Endodermal cell (in vitro differentiated cells): ENCODE measurements at regions not wholly inside any gene's neighbourhood (a gene's known extent, or its start where the extent isn't known, plus 50 kb on each side); places are given as distances from the start of the nearest gene placed in this dataset.

Experiments
- DNase-seq: peaks from one replicate; pipeline ENCODE4 v3.0.0-alpha.2; 2017
- H3K27ac ChIP-seq: 2 replicates; pipeline ENCODE4 v1.5.1; 2013; ENCODE audit warnings: mild to moderate bottlenecking, low read depth, low read length, moderate library complexity
- H3K27me3 ChIP-seq: 2 replicates; pipeline ENCODE4 v1.6.1; 2013; ENCODE audit warnings: mild to moderate bottlenecking, low read length, moderate library complexity; ENCODE audit not compliant: insufficient read depth, control insufficient read depth, poor library complexity, severe bottlenecking
- H3K36me3 ChIP-seq: 2 replicates; pipeline ENCODE4 v1.7.0; 2013; ENCODE audit warnings: mild to moderate bottlenecking, low read length, moderate library complexity; ENCODE audit not compliant: control insufficient read depth, insufficient read depth
- H3K4me1 ChIP-seq: one replicate; pipeline ENCODE4 v1.7.0; 2013; ENCODE audit warnings: low read length; ENCODE audit not compliant: control insufficient read depth, insufficient read depth
- H3K4me3 ChIP-seq: 2 replicates; pipeline ENCODE4 v1.5.1; 2013; ENCODE audit warnings: mild to moderate bottlenecking, low read length, moderate library complexity
- H3K9ac ChIP-seq: 2 replicates; pipeline ENCODE4 v1.6.1; 2013; ENCODE audit warnings: mild to moderate bottlenecking, low read length, moderate library complexity; ENCODE audit not compliant: poor library complexity, severe bottlenecking; ENCODE audit errors: extremely low read depth
- H3K9me3 ChIP-seq: 2 replicates; pipeline ENCODE4 v1.6.1; 2013; ENCODE audit warnings: mild to moderate bottlenecking, low read length, moderate library complexity; ENCODE audit not compliant: control insufficient read depth
- H3K27ac Mint-ChIP-seq: 2 replicates; pipeline ENCODE4 v1.8.0; 2020; ENCODE audit warnings: mixed read lengths
- H3K27me3 Mint-ChIP-seq: 2 replicates; pipeline ENCODE4 v1.8.0; 2021; ENCODE audit warnings: mild to moderate bottlenecking, mixed read lengths; ENCODE audit not compliant: insufficient read depth
- H3K36me3 Mint-ChIP-seq: 2 replicates; pipeline ENCODE4 v1.8.0; 2020; ENCODE audit warnings: low read depth, mixed read lengths
- H3K4me1 Mint-ChIP-seq: 2 replicates; pipeline ENCODE4 v1.8.0; 2020; ENCODE audit warnings: mixed read lengths
- H3K4me3 Mint-ChIP-seq: 2 replicates; pipeline ENCODE4 v1.8.0; 2020; ENCODE audit warnings: mild to moderate bottlenecking, moderate library complexity, mixed read lengths
- H3K9me3 Mint-ChIP-seq: 2 replicates; pipeline ENCODE4 v1.8.0; 2020; ENCODE audit warnings: mild to moderate bottlenecking, mixed read lengths
- CTCF ChIP-seq: fragments of 200-600 bp; sonication (generic); conservative IDR thresholded peaks from 2 replicates; pipeline ENCODE4 v1.5.0; 2021; ENCODE audit warnings: antibody characterized with exemption, mild to moderate bottlenecking
- WGBS, 2 experiments: methylation state at CpG; one replicate each; pipeline versions ENCODE4 v1.1.5 to v1.1.7; 2013; ENCODE audit warnings: missing lambda C conversion rate in 2 of 2, mixed read lengths in 1 of 2; ENCODE audit not compliant: insufficient coverage in 1 of 2, insufficient read length in 1 of 2; 5-methylcytosine and 5-hydroxymethylcytosine counted together

GRCh38 chr4:123301923-123302322 lies 94.7 kb upstream of the SPRY1 start:
- H3K4me1 Mint-ChIP-seq: peaks cover 28% of the 10 kb centered on the region

GRCh38 chr4:123304151-123304964 lies 92.2 kb upstream of the SPRY1 start:
- H3K9me3 Mint-ChIP-seq: peaks cover 5% of the 10 kb centered on the region
- Histone ChIP-seq H3K27ac (no peak overlapping the region), H3K4me1 (peaks cover 9% of the 10 kb centered on the region), H3K9ac (no peak overlapping the region), H3K27me3 (peaks cover 27% of the 10 kb centered on the region), H3K4me3 (no peak overlapping the region), H3K9me3 (peaks cover 5% of the 10 kb centered on the region), H3K36me3 (no peaks in the 10 kb centered on the region)
- peak; percentile 64 for TF ChIP-seq CTCF
- peaks cover 13% of the 10 kb centered on the region for H3K36me3 Mint-ChIP-seq
- H3K27ac Mint-ChIP-seq: peak overlapping the region; percentile 3
- H3K27me3 Mint-ChIP-seq: peaks cover 38% of the 10 kb centered on the region
- 26 to 41% methylated on average over 14 to 17 of the region's 17 CpGs for WGBS, 2 experiments
- H3K4me1 Mint-ChIP-seq: peaks cover 28% of the 10 kb centered on the region
- DNase-seq: peak; percentile 96
- H3K4me3 Mint-ChIP-seq: no peak overlapping the region

More at GRCh38 chr4:123301923-123302322, 94.7 kb upstream of the SPRY1 start:
- Histone ChIP-seq H3K4me1 (peaks cover 9% of the 10 kb centered on the region), H3K27me3 (peaks cover 23% of the 10 kb centered on the region), H3K9ac (no peak overlapping the region), H3K4me3 (no peak overlapping the region), H3K9me3 (no peaks in the 10 kb centered on the region), H3K27ac (no peak overlapping the region), H3K36me3 (no peaks in the 10 kb centered on the region)
- 100% methylated on average over 2 of the region's 2 CpGs; no CpG with 5 or more reads in 1 of the 2 experiments for WGBS, 2 experiments
- Mint-ChIP-seq H3K27ac (no peak overlapping the region), H3K9me3 (no peaks in the 10 kb centered on the region), H3K36me3 (no peaks in the 10 kb centered on the region), H3K27me3 (peaks cover 35% of the 10 kb centered on the region), H3K4me3 (no peak overlapping the region)
- no peak for TF ChIP-seq CTCF
- DNase-seq: no peak

- H3K4me1 Mint-ChIP-seq: peaks cover 26% of the 10 kb centered on the region
- WGBS, 2 experiments: 88 to 100% methylated on average over 2 to 4 of the region's 6 CpGs
These were observed 90.9 kb upstream of the SPRY1 start for GRCh38 chr4:123305736-123306135.

More at GRCh38 chr4:123305736-123306135, 90.9 kb upstream of the SPRY1 start:
- Histone ChIP-seq H3K36me3 (no peaks in the 10 kb centered on the region), H3K27ac (peak overlapping the region; percentile 4), H3K9ac (no peak overlapping the region), H3K9me3 (peaks cover 5% of the 10 kb centered on the region), H3K27me3 (peaks cover 27% of the 10 kb centered on the region), H3K4me1 (peaks cover 9% of the 10 kb centered on the region), H3K4me3 (no peak overlapping the region)
- TF ChIP-seq CTCF: no peak
- peaks cover 13% of the 10 kb centered on the region for H3K36me3 Mint-ChIP-seq
- peaks cover 5% of the 10 kb centered on the region for H3K9me3 Mint-ChIP-seq
- DNase-seq: no peak
- H3K4me3 Mint-ChIP-seq: no peak overlapping the region
- no peak overlapping the region for H3K27ac Mint-ChIP-seq
- H3K27me3 Mint-ChIP-seq: peaks cover 38% of the 10 kb centered on the region
